T-helper 2 cell treated with Interferon-gamma antibody and Interleukin-4, amounts not matched to agents 5 μg/mL and 100 μg/mL, for 36 hours (primary cell): ENCODE measurements at regions not wholly inside any gene's neighbourhood (a gene's known extent, or its start where the extent isn't known, plus 50 kb on each side); places are given as distances from the start of the nearest gene placed in this dataset.

ENCODE experiments used
- DNase-seq: peaks from one replicate; pipeline ENCODE4 v3.0.0; 2021; ENCODE audit warnings: low spot score
- H3K27ac Mint-ChIP-seq: one replicate; pipeline ENCODE4 v1.8.0; 2021; ENCODE audit warnings: mild to moderate bottlenecking, mixed read lengths
- H3K27me3 Mint-ChIP-seq: one replicate; pipeline ENCODE4 v1.8.0; 2021; ENCODE audit warnings: low read depth, mixed read lengths
- H3K36me3 Mint-ChIP-seq: one replicate; pipeline ENCODE4 v1.8.0; 2021; ENCODE audit warnings: low read depth, mixed read lengths
- H3K4me1 Mint-ChIP-seq: one replicate; pipeline ENCODE4 v1.8.0; 2021; ENCODE audit warnings: low read depth, mixed read lengths
- H3K4me3 Mint-ChIP-seq: one replicate; pipeline ENCODE4 v1.8.0; 2022; ENCODE audit warnings: mild to moderate bottlenecking, moderate library complexity, mixed read lengths
- H3K9me3 Mint-ChIP-seq: one replicate; pipeline ENCODE4 v1.8.0; 2021; ENCODE audit warnings: mixed read lengths

- H3K4me1 Mint-ChIP-seq: peaks cover 41% of the 10 kb centered on the region
These were observed 70.3 kb upstream of the PELI1 start for GRCh38 chr2:64214281-64215115.

GRCh38 chr2:64217198-64217869 is 73.1 kb upstream of the PELI1 start:
- Mint-ChIP-seq H3K27me3 (no peaks in the 10 kb centered on the region), H3K4me3 (no peak overlapping the region), H3K36me3 (peaks cover 5% of the 10 kb centered on the region), H3K4me1 (peaks cover 33% of the 10 kb centered on the region), H3K9me3 (no peaks in the 10 kb centered on the region), H3K27ac (no peak overlapping the region)
- no peak for DNase-seq

More at GRCh38 chr2:64214281-64215115, 70.3 kb upstream of the PELI1 start:
- peak overlapping the region; percentile 91 for H3K27ac Mint-ChIP-seq
- no peaks in the 10 kb centered on the region for H3K27me3 Mint-ChIP-seq
- H3K4me3 Mint-ChIP-seq: peak overlapping the region; percentile 74
- peak; percentile 47 for DNase-seq
- H3K9me3 Mint-ChIP-seq: no peaks in the 10 kb centered on the region
- peaks cover 5% of the 10 kb centered on the region for H3K36me3 Mint-ChIP-seq

GRCh38 chr2:64218137-64218802 is 74.0 kb upstream of the PELI1 start:
- no peak for DNase-seq
- H3K36me3 Mint-ChIP-seq: peaks cover 5% of the 10 kb centered on the region
- no peak overlapping the region for H3K4me3 Mint-ChIP-seq
- H3K4me1 Mint-ChIP-seq: peaks cover 29% of the 10 kb centered on the region
- H3K27ac Mint-ChIP-seq: no peak overlapping the region
- no peaks in the 10 kb centered on the region for H3K27me3 Mint-ChIP-seq
- H3K9me3 Mint-ChIP-seq: no peaks in the 10 kb centered on the region

GRCh38 chr2:64219149-64219548 is 74.9 kb upstream of the PELI1 start:
- Mint-ChIP-seq H3K36me3 (peaks cover 5% of the 10 kb centered on the region), H3K27ac (no peak overlapping the region), H3K27me3 (no peaks in the 10 kb centered on the region), H3K9me3 (no peaks in the 10 kb centered on the region), H3K4me3 (no peak overlapping the region), H3K4me1 (peaks cover 25% of the 10 kb centered on the region)
- no peak for DNase-seq

- H3K27me3 Mint-ChIP-seq: no peaks in the 10 kb centered on the region
- H3K4me1 Mint-ChIP-seq: peaks cover 15% of the 10 kb centered on the region
- H3K27ac Mint-ChIP-seq: no peak overlapping the region
- H3K36me3 Mint-ChIP-seq: no peaks in the 10 kb centered on the region
- H3K4me3 Mint-ChIP-seq: no peak overlapping the region
- no peaks in the 10 kb centered on the region for H3K9me3 Mint-ChIP-seq
- no peak for DNase-seq
These were observed 76.0 kb upstream of the PELI1 start for GRCh38 chr2:64220265-64220664.

- Mint-ChIP-seq H3K27me3 (no peaks in the 10 kb centered on the region), H3K4me3 (no peak overlapping the region), H3K27ac (no peak overlapping the region), H3K9me3 (no peaks in the 10 kb centered on the region), H3K4me1 (peaks cover 15% of the 10 kb centered on the region), H3K36me3 (no peaks in the 10 kb centered on the region)
- no peak for DNase-seq
These were observed 76.8 kb upstream of the PELI1 start for GRCh38 chr2:64220894-64221617.

GRCh38 chr2:64221935-64222334 is 77.7 kb upstream of the PELI1 start:
- DNase-seq: no peak
- no peaks in the 10 kb centered on the region for H3K9me3 Mint-ChIP-seq
- peaks cover 2% of the 10 kb centered on the region for H3K27me3 Mint-ChIP-seq
- no peaks in the 10 kb centered on the region for H3K36me3 Mint-ChIP-seq
- no peak overlapping the region for H3K4me3 Mint-ChIP-seq
- H3K4me1 Mint-ChIP-seq: peaks cover 15% of the 10 kb centered on the region
- no peak overlapping the region for H3K27ac Mint-ChIP-seq

- Mint-ChIP-seq H3K36me3 (no peaks in the 10 kb centered on the region), H3K4me3 (no peak overlapping the region), H3K27ac (no peak overlapping the region), H3K27me3 (peaks cover 2% of the 10 kb centered on the region), H3K9me3 (no peaks in the 10 kb centered on the region), H3K4me1 (peaks cover 15% of the 10 kb centered on the region)
- DNase-seq: no peak
These were observed 78.1 kb upstream of the PELI1 start for GRCh38 chr2:64222351-64222750.

- Mint-ChIP-seq H3K4me3 (peak overlapping the region; percentile 29), H3K4me1 (peaks cover 20% of the 10 kb centered on the region), H3K9me3 (no peaks in the 10 kb centered on the region), H3K36me3 (no peaks in the 10 kb centered on the region), H3K27ac (peak overlapping the region; percentile 53), H3K27me3 (peaks cover 2% of the 10 kb centered on the region)
- no peak for DNase-seq
These were observed 78.8 kb upstream of the PELI1 start for GRCh38 chr2:64223055-64223454.

- no peak overlapping the region for H3K4me3 Mint-ChIP-seq
- H3K27ac Mint-ChIP-seq: no peak overlapping the region
- DNase-seq: no peak
- H3K4me1 Mint-ChIP-seq: peaks cover 22% of the 10 kb centered on the region
- H3K36me3 Mint-ChIP-seq: no peaks in the 10 kb centered on the region
- H3K9me3 Mint-ChIP-seq: no peaks in the 10 kb centered on the region
- peaks cover 8% of the 10 kb centered on the region for H3K27me3 Mint-ChIP-seq
These were observed 81.3 kb upstream of the PELI1 start for GRCh38 chr2:64225491-64225890.

- Mint-ChIP-seq H3K27me3 (peaks cover 16% of the 10 kb centered on the region), H3K9me3 (no peaks in the 10 kb centered on the region), H3K4me1 (peaks cover 22% of the 10 kb centered on the region), H3K36me3 (no peaks in the 10 kb centered on the region), H3K27ac (no peak overlapping the region), H3K4me3 (no peak overlapping the region)
- no peak for DNase-seq
These were observed 82.4 kb upstream of the PELI1 start for GRCh38 chr2:64226611-64227010.

GRCh38 chr2:64227603-64228125 is 83.4 kb upstream of the PELI1 start:
- no peaks in the 10 kb centered on the region for H3K9me3 Mint-ChIP-seq

GRCh38 chr2:64228126-64228678 is 84.0 kb upstream of the PELI1 start:
- peak overlapping the region; percentile 77 for H3K27ac Mint-ChIP-seq
- peaks cover 17% of the 10 kb centered on the region for H3K4me1 Mint-ChIP-seq
- H3K36me3 Mint-ChIP-seq: no peaks in the 10 kb centered on the region
- no peaks in the 10 kb centered on the region for H3K9me3 Mint-ChIP-seq
- peak; percentile 54 for DNase-seq
- peaks cover 19% of the 10 kb centered on the region for H3K27me3 Mint-ChIP-seq
- H3K4me3 Mint-ChIP-seq: peak overlapping the region; percentile 89

More at GRCh38 chr2:64227603-64228125, 83.4 kb upstream of the PELI1 start:
- H3K4me3 Mint-ChIP-seq: peak overlapping the region; percentile 89
- DNase-seq: no peak
- H3K27me3 Mint-ChIP-seq: peaks cover 19% of the 10 kb centered on the region
- H3K4me1 Mint-ChIP-seq: peaks cover 22% of the 10 kb centered on the region
- no peaks in the 10 kb centered on the region for H3K36me3 Mint-ChIP-seq
- H3K27ac Mint-ChIP-seq: no peak overlapping the region
